Cardiac muscle cell (in vitro differentiated cells and primary cell): ENCODE measurements at regions not wholly inside any gene's neighbourhood (a gene's known extent, or its start where the extent isn't known, plus 50 kb on each side); places are given as distances from the start of the nearest gene placed in this dataset.

Experiments used
- DNase-seq, 2 donors: peaks; one replicate each; pipeline versions ENCODE4 v3.0.0 to v3.0.0-alpha.2; 2010 to 2017; ENCODE audit warnings: low read depth in 1 of 2, low spot score in 1 of 2
- H3K27ac ChIP-seq: fragments of 200-600 bp; sonication (generic); 2 replicates; pipeline ENCODE4 v1.5.1; 2016
- H3K27me3 ChIP-seq: fragments of 200-600 bp; sonication (generic); 2 replicates; pipeline ENCODE4 v1.6.0; 2016; ENCODE audit warnings: control low read depth
- H3K36me3 ChIP-seq: fragments of 200-600 bp; sonication (generic); 2 replicates; pipeline ENCODE4 v1.5.1; 2016; ENCODE audit warnings: control low read depth
- H3K4me1 ChIP-seq: fragments of 200-600 bp; sonication (generic); 2 replicates; pipeline ENCODE4 v1.8.1; 2017; ENCODE audit warnings: low read depth, mild to moderate bottlenecking, mixed run types
- H3K4me3 ChIP-seq: fragments of 200-600 bp; sonication (generic); 2 replicates; pipeline ENCODE4 v1.5.1; 2016; ENCODE audit warnings: mild to moderate bottlenecking
- H3K9me3 ChIP-seq: fragments of 200-600 bp; sonication (generic); 2 replicates; pipeline ENCODE4 v1.5.1; 2017; ENCODE audit warnings: low read depth, mild to moderate bottlenecking, control low read depth
- TF ChIP-seq, protein P1 (sequence below): IDR thresholded peaks from 2 replicates; pipeline ENCODE4 v1.5.1; 2012; ENCODE audit warnings: low read depth, mild to moderate bottlenecking, low read length

DNA sequence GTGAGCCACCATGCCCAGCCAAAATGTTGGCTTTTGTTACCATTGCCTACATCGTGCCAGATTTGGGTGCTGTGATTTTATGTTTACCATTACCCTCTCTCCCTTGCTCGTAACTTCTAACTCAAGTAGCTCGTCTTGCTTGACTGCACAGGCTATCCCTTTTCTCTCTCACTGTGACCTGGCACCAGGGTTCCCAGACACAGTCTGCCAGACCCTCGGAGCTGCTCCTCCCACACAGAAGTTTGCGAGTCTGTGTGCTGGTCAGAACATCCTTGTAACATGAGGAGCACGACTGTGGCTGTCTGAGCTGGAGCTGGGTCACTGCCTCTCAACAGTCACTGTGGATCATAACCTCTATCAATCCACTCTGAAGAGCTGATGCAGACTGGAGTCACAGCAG lies 152.5 kb upstream of the ACKR3 start:
- TF ChIP-seq, protein P1, sequence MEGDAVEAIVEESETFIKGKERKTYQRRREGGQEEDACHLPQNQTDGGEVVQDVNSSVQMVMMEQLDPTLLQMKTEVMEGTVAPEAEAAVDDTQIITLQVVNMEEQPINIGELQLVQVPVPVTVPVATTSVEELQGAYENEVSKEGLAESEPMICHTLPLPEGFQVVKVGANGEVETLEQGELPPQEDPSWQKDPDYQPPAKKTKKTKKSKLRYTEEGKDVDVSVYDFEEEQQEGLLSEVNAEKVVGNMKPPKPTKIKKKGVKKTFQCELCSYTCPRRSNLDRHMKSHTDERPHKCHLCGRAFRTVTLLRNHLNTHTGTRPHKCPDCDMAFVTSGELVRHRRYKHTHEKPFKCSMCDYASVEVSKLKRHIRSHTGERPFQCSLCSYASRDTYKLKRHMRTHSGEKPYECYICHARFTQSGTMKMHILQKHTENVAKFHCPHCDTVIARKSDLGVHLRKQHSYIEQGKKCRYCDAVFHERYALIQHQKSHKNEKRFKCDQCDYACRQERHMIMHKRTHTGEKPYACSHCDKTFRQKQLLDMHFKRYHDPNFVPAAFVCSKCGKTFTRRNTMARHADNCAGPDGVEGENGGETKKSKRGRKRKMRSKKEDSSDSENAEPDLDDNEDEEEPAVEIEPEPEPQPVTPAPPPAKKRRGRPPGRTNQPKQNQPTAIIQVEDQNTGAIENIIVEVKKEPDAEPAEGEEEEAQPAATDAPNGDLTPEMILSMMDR, result no peak
- no peak overlapping the region for H3K4me3 ChIP-seq
- H3K9me3 ChIP-seq, result no peaks in the 10 kb centered on the region
- H3K4me1 ChIP-seq, result no peaks in the 10 kb centered on the region
- H3K27ac ChIP-seq, result no peak overlapping the region
- H3K27me3 ChIP-seq, result no peaks in the 10 kb centered on the region
- DNase-seq, result no peak
- H3K36me3 ChIP-seq, result no peaks in the 10 kb centered on the region

DNA sequence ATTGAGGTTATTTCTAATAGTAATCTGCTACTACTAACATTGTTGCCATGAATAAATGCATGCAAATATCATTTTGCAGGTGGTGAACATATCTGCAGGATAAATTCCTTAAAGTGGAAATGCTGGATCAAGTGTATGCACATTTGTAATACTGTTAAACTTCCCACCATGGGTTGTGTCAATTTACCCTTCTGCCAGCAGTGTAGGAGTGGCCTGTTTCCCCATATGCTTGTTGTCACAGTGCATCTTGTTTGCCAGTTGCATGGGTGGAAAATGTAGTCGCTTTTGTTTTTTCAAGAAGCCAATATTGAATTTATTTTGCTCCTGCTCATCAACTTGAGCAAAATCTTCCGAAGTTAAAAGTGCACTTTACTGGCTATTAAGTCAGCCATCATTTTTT lies 139.0 kb upstream of the ACKR3 start:
- H3K27ac ChIP-seq, result no peak overlapping the region
- no peaks in the 10 kb centered on the region for H3K27me3 ChIP-seq
- H3K36me3 ChIP-seq, result no peaks in the 10 kb centered on the region
- TF ChIP-seq, protein P1, result no peak
- H3K4me1 ChIP-seq, result no peaks in the 10 kb centered on the region
- H3K4me3 ChIP-seq, result no peak overlapping the region
- no peak for DNase-seq
- H3K9me3 ChIP-seq, result no peaks in the 10 kb centered on the region

DNA sequence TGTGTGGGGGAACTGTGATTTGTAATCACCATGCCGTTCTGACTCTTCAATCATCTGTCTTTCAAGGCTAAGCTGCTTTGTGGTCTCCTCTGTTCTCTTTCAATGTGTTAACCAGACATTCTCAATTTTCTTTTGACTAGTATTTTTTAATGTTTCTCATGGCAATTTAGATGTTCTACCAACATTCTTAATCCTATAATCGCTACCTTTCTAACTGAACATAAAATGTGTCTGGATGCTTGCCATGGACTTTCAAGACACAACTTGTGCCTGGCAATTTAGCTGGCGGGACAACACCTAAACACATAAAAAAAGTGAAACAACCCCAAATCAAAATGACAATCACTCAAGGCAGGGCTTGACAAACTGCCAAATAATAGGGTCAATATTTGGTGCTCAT lies 135.0 kb upstream of the ACKR3 start:
- TF ChIP-seq, protein P1, result no peak
- Histone ChIP-seq H3K4me3 (no peak overlapping the region), H3K4me1 (no peaks in the 10 kb centered on the region), H3K36me3 (no peaks in the 10 kb centered on the region), H3K27me3 (no peaks in the 10 kb centered on the region), H3K9me3 (no peaks in the 10 kb centered on the region), H3K27ac (no peak overlapping the region)
- DNase-seq, result no peak

DNA sequence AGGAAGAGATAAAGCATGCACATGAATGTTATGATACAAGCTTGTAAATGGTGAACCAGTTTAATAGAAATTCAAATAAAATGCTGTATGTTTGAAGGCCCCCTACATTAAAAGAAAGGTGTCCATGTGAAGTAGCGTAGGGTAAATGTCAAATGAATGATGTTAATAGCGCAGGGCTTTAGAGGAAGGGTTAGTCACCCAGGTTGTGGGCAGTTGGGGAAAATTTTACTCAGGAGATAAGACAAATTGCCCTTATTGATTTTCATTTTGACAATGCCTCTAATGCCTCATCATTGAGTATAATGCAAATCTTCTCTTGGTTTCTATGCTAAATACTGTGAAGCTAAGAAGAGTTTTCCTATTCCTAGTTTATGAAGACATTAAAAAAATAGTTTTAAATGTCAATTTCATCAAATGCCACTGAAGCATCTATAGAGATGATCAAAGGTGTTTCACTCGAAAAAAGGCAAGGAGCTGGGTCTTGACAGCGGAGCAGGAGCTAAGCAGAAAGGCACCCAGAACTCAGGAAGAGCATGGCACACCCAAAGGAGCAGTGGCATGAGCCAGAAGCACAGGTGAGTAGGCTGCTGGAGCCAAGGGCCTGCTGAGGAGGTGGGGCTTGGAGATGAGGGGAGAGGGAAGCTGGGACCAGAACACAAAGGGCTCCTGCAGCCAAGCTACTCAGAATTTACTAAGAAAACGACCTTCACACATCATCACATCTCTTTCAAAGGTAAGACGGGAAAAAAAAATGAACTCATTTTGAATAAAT lies 129.3 kb upstream of the ACKR3 start:
- Histone ChIP-seq H3K36me3 (no peaks in the 10 kb centered on the region), H3K27me3 (no peaks in the 10 kb centered on the region), H3K4me3 (no peak overlapping the region), H3K9me3 (no peaks in the 10 kb centered on the region), H3K4me1 (no peaks in the 10 kb centered on the region), H3K27ac (no peak overlapping the region)
- no peak for DNase-seq
- TF ChIP-seq, protein P1, result no peak

DNA sequence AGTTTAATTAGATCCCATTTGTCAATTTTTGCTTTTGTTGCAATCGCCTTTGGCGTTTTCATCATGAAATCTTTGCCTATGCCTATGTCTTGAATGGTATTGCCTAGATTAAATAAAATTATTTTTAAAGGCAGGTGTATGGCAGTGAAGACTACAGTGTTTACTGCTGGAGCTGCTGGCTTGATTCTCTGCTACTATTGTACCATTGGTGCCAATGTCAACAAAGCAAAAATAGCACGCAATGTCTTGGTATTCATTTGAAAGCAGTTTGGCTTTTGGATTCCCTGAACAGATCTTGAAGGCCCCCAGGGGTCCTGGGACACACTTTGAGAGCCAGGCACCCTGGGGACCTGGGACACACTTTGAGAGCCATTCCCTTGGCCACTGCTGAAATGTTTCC lies 125.4 kb upstream of the ACKR3 start:
- Histone ChIP-seq H3K27ac (no peak overlapping the region), H3K36me3 (no peaks in the 10 kb centered on the region), H3K27me3 (no peaks in the 10 kb centered on the region), H3K4me3 (no peak overlapping the region), H3K9me3 (no peaks in the 10 kb centered on the region), H3K4me1 (no peaks in the 10 kb centered on the region)
- TF ChIP-seq, protein P1, result no peak
- no peak for DNase-seq
